ENCODE measurements at regions not wholly inside any gene's neighbourhood (a gene's known extent, or its start where the extent isn't known, plus 50 kb on each side); places are given as distances from the start of the nearest gene placed in this dataset.

GRCh38 chr17:22145605-22146178, 453.4 kb downstream of the KCNJ18 start:
- H3K4me3 ChIP-seq (replicated peaks in 1 of 3; ENCODE audit: insufficient read depth in 1 of 3, low read depth in 1 of 3, low read length in 3 of 3): no peak overlapping the region
- H3K27ac ChIP-seq (ENCODE audit: insufficient read depth, low read depth, low read length): no peak overlapping the region
- no peaks in the 10 kb centered on the region for H4K20me1 ChIP-seq (replicated peaks; ENCODE audit: control insufficient read depth, extremely low read depth, insufficient read depth, low read length)
- H3K4me1 ChIP-seq (ENCODE audit: control insufficient read depth, extremely low read depth, insufficient read depth, low read length): no peaks in the 10 kb centered on the region
- H3K9me3 ChIP-seq (replicated peaks; ENCODE audit: control insufficient read depth, insufficient read depth, low read length): peaks cover 16% of the 10 kb centered on the region
- CTCF ChIA-PET: no interaction called here
- TF ChIP-seq FOS (IDR thresholded peaks at IDR 0.05; ENCODE audit: borderline replicate concordance, insufficient read depth, low read length) (no peak), POLR2A (IDR thresholded peaks at IDR 0.05; ENCODE audit: low read depth, low read length) (no peak), EZH2 (IDR thresholded peaks at IDR 0.05; ENCODE audit: borderline replicate concordance, low read depth, low read length, severe bottlenecking) (no peak), CTCF (IDR thresholded peaks at IDR 0.05; ENCODE audit: extremely low read depth in 1 of 2, insufficient read depth in 1 of 2, low read depth in 1 of 2, low read length in 2 of 2) (no peak), GATA2 (IDR thresholded peaks at IDR 0.05; ENCODE audit: insufficient read depth, insufficient read length, low read depth, low read length) (no peak), MAX (IDR thresholded peaks at IDR 0.05; ENCODE audit: insufficient read depth, insufficient read length) (no peak), POLR2AphosphoS5 (IDR thresholded peaks at IDR 0.05; ENCODE audit: insufficient read depth, low read depth, low read length) (no peak), MYC (IDR thresholded peaks at IDR 0.05; ENCODE audit: low read depth, low read length) (no peak), JUN (IDR thresholded peaks at IDR 0.05; ENCODE audit: borderline replicate concordance, insufficient read depth, insufficient read length, low read depth) (no peak)
- intact Hi-C loops (cut with micrococcal nuclease) (no loop called here), dilution Hi-C loops (cut with MboI; ENCODE audit: extremely low pct_ligation_motif_present, low sequenced_read_pairs) (no loop called here)
- H3K4me2 ChIP-seq (ENCODE audit: insufficient read depth, low read length): no peak overlapping the region
- FAIRE-seq (no peak), DNase-seq (ENCODE audit: low read depth, low spot score) (no peak)
- no TSS peak for BruUV-seq (replicated peaks)
- no peak overlapping the region for H2AFZ ChIP-seq (ENCODE audit: low read depth, low read length)
- no peaks in the 10 kb centered on the region for H3K36me3 ChIP-seq (ENCODE audit: control insufficient read depth in 2 of 2, extremely low read depth in 1 of 2, insufficient read depth in 2 of 2, low read length in 2 of 2)
- POLR2A ChIA-PET: no interaction called here
- H3K27me3 ChIP-seq (ENCODE audit: control insufficient read depth in 2 of 2, insufficient read depth in 2 of 2, low read length in 2 of 2): no peaks in the 10 kb centered on the region
- no peaks in the 10 kb centered on the region for H3K9me1 ChIP-seq (replicated peaks; ENCODE audit: control insufficient read depth, extremely low read depth, insufficient read depth, low read length)
- no peaks in the 10 kb centered on the region for H3K79me2 ChIP-seq (ENCODE audit: control insufficient read depth, insufficient read depth, low read length)
- no peak overlapping the region for H3K9ac ChIP-seq (replicated peaks; ENCODE audit: extremely low read depth, insufficient read depth, low read length)
